ENCODE measurements at regions not wholly inside any gene's neighbourhood (a gene's known extent, or its start where the extent isn't known, plus 50 kb on each side); places are given as distances from the start of the nearest gene placed in this dataset.

DNA sequence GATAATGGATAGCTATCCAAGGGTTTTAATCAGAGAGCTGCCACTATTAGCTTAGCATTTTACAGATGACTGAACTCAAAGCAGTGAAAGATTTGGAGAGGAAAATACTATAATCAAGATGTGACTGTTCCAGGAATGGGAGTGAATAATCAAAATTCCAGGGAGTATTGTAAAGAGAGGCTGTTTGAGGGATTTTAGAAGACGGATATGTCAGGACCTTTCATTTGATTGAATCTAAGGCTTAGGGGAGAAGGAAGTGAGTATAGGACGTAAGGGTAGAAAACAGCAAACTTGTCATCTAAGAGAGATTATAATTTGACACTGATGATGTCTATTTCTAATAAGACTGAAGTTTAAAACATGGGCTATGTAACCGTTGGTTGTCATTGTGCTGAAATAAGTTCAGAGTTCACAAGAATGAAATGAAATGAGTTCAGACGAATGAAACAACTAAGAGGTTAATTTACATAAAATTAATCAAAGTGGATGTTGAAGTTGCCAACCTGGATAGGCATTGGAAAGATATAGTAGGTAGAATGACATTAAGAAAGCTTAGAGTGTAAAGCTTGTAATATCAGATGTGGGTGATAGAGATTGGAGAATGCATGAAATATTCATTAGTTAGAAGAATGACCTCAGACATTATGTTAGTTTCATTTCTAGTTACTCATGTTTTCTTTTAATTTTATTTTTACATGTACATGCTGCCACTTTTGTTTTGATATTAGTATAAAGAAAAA, 842.8 kb downstream of the SI start:
- no peak for DNase-seq (ENCODE audit: low read depth)

- no peak for DNase-seq (ENCODE audit: low read depth)
These were observed 844.3 kb downstream of the SI start for GRCh38 chr3:164233951-164234350.

DNA sequence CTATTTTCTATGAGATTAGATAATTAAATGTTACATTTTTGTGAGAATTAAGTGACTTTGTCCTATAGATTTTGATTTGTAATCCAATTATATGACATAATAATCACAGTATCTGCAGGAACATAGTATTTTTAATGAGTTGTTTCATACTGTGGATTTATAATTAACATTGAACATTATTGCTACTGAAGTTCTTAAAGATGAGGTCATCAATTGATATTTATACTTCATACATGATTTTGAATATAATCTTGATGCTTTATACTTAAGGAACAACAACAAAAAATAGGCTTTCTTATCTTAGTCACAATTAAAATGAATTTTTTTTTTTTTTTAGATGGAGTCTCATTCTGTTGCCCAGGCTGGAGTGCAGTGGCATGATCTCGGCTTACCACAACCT, 846.6 kb downstream of the SI start:
- no peak for DNase-seq (ENCODE audit: low read depth)

- DNase-seq (ENCODE audit: low read depth) = no peak
These were observed 847.8 kb downstream of the SI start for GRCh38 chr3:164230385-164231094.

GRCh38 chr3:164224126-164224525, 854.2 kb downstream of the SI start:
- no peak for DNase-seq (ENCODE audit: low read depth)

- no peak for DNase-seq (ENCODE audit: low read depth)
These were observed 856.1 kb downstream of the SI start for GRCh38 chr3:164222197-164222596.

DNA sequence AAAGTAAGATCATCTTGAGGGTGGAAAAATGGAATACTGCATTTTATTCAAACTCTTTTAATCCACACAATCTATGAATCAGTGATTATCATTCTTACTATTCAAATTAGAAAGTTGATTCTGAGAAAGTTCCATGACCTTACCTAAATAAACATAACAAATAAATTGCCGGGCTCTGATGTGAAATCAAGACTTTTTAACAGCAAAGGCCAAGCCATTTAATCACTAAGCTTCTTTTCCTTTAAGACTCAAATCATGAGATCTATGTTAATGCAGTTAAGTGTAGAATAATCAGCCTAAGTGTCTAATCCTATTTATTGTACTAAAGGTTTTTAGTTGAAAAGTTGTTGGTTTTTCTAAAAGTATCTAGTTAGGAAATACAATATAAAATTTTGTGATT, 857.0 kb downstream of the SI start:
- no peak for DNase-seq (ENCODE audit: low read depth)

DNA sequence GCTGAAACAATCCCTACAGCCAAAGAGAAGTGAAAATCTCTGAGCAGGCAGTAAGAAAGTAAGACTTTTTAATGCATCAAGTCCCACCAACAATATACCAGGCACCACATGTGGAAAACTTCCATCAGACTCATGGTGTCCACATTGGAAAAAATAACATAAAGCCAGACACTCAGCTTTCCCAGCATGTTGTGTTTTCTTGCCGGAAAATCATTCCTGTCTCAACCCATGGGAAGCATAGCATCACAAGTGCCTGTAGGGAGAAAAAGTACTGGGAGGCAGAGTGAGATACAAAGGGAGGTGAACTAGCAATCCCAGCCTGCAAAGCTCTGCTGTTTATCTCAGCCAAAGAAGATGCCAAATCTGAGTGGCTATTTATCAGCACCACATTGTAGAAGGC, 868.9 kb downstream of the SI start:
- DNase-seq (ENCODE audit: low read depth) = no peak

GRCh38 chr3:164208821-164209220, 869.5 kb downstream of the SI start:
- DNase-seq (ENCODE audit: low read depth) = no peak

GRCh38 chr3:164208048-164208447, 870.2 kb downstream of the SI start:
- DNase-seq (ENCODE audit: low read depth) = peak; percentile 50

GRCh38 chr3:164200053-164200823, 878.1 kb downstream of the SI start:
- DNase-seq (ENCODE audit: low read depth) = no peak

DNA sequence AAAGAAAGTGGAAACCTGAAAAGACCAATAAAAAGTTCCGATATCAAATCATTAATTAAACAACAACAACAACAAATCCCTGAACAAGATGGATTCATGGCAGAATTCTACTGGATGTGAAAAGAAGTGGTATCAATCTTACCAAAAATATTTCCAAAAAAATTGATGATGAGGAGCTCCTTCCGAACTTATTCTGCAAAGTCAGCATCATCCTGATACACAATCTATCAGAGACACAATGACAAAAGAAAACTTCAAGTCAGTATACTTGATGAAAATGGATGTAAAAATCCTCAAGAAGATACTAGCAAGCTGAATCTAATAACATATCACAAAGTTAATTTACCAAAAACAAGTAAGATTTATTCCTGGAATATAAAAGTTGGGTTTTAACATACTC, 881.8 kb downstream of the SI start:
- no peak for DNase-seq (ENCODE audit: low read depth)

GRCh38 chr3:164194842-164195241, 883.5 kb downstream of the SI start:
- DNase-seq (ENCODE audit: low read depth) = no peak

GRCh38 chr3:164192974-164193373, 885.3 kb downstream of the SI start:
- DNase-seq (ENCODE audit: low read depth) = no peak

- DNase-seq (ENCODE audit: low read depth) = no peak
These were observed 887.7 kb downstream of the SI start for GRCh38 chr3:164190566-164190965.

GRCh38 chr3:164186095-164186494, 892.2 kb downstream of the SI start:
- DNase-seq (ENCODE audit: low read depth) = no peak

DNA sequence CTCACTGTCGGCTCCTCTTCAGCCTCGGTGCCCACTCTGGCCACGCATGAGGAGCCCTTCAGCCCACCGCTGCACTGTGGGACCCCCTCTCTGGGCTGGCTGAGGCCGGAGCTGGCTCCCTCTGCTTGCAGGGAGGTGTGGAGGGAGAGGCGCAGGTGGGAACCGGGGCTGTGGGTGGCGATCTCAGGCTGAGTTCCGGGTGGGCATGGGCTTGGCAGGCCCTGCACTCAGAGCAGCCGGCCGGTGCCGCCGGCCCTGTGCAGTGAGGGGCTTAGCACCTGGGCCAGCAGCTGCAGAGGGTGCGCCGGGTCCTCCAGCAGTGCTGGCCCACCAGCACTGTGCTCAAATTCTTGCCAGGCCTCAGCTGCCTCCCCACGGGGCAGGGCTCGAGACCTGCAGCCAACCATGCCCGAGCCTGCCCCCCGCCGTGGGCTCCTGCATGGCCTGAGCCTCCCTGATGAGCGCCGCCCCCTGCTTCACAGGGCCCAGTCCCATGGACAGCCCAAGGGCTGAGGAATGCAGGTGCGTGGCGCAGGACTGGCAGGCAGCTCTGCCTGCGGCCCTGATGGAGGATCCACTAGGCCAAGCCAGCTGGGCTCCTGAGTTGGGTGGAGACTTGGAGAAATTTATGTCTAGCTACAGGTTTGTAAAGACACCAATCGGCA, 899.1 kb downstream of the SI start:
- no peak for DNase-seq (ENCODE audit: low read depth)

DNA sequence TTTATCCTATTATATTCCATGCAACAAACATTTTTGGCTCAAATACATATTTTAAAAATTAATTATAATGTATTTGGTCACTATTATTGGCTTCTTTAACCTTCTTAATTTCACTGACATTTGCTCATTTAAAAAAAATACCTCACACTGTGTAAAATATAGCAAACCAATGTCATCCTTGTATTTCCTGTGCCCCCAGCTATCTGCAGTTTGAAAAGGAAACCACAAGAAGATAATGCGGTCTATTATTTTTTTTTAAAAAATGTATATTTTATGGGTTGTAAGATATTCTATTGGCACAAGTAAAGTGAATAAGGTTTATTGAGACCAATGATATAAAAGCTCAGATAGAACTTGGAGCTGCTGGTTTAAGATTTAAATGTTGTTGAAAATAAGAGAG, 904.2 kb downstream of the SI start:
- no peak for DNase-seq (ENCODE audit: low read depth)

DNA sequence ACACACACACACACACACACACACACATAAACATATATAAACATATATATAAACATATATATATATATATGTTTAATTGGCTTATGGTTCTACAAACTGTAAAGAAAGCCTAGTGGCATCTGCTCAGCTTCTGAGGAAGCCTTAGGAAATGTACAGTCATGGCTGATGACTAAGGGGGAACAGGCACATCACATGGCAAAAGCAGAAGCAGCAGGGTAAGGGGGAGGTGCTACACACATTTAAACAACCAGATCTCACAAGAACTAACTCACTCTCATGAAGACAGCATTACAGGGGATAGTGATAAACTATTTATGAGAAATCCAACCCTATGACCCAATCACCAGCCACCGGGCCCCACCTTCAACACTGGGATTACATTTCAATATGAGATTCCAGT, 922.9 kb downstream of the SI start:
- peak; percentile 31 for DNase-seq (ENCODE audit: low read depth)

GRCh38 chr3:164144824-164145223, 933.5 kb downstream of the SI start:
- no peak for DNase-seq (ENCODE audit: low read depth)

DNA sequence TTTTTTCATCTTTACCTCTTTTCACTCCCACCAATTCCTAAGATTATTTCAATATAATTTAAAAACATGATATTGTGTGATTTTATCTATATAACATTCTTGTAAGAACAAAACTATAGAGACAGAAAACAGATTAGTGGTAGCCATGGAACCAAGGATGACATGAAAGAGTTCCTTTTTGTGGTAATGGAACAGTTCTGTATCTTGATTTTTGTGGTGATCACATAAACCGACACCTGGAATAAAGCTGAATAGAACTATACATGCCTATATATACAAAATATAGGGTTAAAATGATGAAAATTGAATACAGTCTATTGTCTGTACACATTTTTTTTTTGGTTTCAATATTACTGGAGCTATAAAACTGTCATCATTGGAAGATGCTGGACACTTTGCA, 945.4 kb downstream of the SI start:
- DNase-seq (ENCODE audit: low read depth) = no peak
